SU-DHL-6 (cell line): ENCODE measurements at regions not wholly inside any gene's neighbourhood (a gene's known extent, or its start where the extent isn't known, plus 50 kb on each side); places are given as distances from the start of the nearest gene placed in this dataset.

ENCODE experiments used
- H2AFZ ChIP-seq: fragments of 200-600 bp; sonication (generic); 2 replicates; pipeline ENCODE4 v1.6.1; 2014; ENCODE audit warnings: low read depth, mild to moderate bottlenecking, moderate library complexity, mixed read lengths, antibody characterized with exemption, low read length; ENCODE audit not compliant: severe bottlenecking
- H3F3A ChIP-seq: fragments of 200-600 bp; shearing (Covaris generic); 2 replicates; pipeline ENCODE4 v1.6.0; 2016; ENCODE audit warnings: antibody characterized with exemption, mild to moderate bottlenecking; ENCODE audit not compliant: insufficient read depth
- H3K27ac ChIP-seq: fragments of 200-600 bp; sonication (generic); 2 replicates; pipeline ENCODE4 v1.5.1; 2016; ENCODE audit warnings: low read depth, mild to moderate bottlenecking, low read length, moderate library complexity, mixed read lengths
- H3K27me3 ChIP-seq: fragments of 200-600 bp; sonication (generic), shearing (Covaris generic); 2 replicates; pipeline ENCODE4 v1.6.0; 2014; ENCODE audit warnings: mild to moderate bottlenecking, low read length
- H3K36me3 ChIP-seq: fragments of 200-600 bp; sonication (generic); 2 replicates; pipeline ENCODE4 v1.6.1; 2014; ENCODE audit warnings: mild to moderate bottlenecking, low read length, mixed read lengths
- H3K4me2 ChIP-seq: fragments of 300-600, 200-600 bp; shearing (Covaris generic), sonication (generic); 2 replicates; pipeline ENCODE4 v1.6.0; 2014; ENCODE audit warnings: low read length, low read depth, mild to moderate bottlenecking; ENCODE audit not compliant: poor library complexity, severe bottlenecking
- H3K4me3 ChIP-seq: fragments of 200-600 bp; sonication (generic); 2 replicates; pipeline ENCODE4 v1.5.1; 2014; ENCODE audit warnings: antibody characterized with exemption, low read length, mild to moderate bottlenecking, mixed read lengths; ENCODE audit not compliant: insufficient read depth, poor library complexity, severe bottlenecking
- H3K79me2 ChIP-seq: fragments of 200-600 bp; sonication (generic); 2 replicates; pipeline ENCODE4 v1.6.1; 2014; ENCODE audit warnings: mild to moderate bottlenecking, low read length, moderate library complexity; ENCODE audit not compliant: insufficient read depth
- H3K9ac ChIP-seq: fragments of 200-600 bp; sonication (generic); 2 replicates; pipeline ENCODE4 v1.7.0; 2014; ENCODE audit warnings: mild to moderate bottlenecking, low read length
- H3K9me2 ChIP-seq: fragments of 200-600 bp; sonication (generic); replicated peaks from 2 replicates; pipeline ENCODE4 v1.6.1; 2014; ENCODE audit warnings: low read length; ENCODE audit not compliant: insufficient read depth
- H3K9me3 ChIP-seq: fragments of 200-600 bp; sonication (generic); 2 replicates; pipeline ENCODE4 v1.6.1; 2014; ENCODE audit warnings: low read length, mixed read lengths; ENCODE audit not compliant: insufficient read depth
- H4K20me1 ChIP-seq: fragments of 200-600 bp; sonication (generic); 2 replicates; pipeline ENCODE4 v1.6.1; 2014; ENCODE audit warnings: low read depth, mild to moderate bottlenecking, antibody characterized with exemption, low read length, moderate library complexity, mixed read lengths
- EZH2phosphoT487 ChIP-seq: fragments of 200-600 bp; sonication (generic), shearing (Covaris generic); conservative IDR thresholded peaks from 2 replicates; pipeline ENCODE4 v1.6.1; 2018; ENCODE audit warnings: mild to moderate bottlenecking, antibody characterized with exemption, low read length, moderate library complexity, mixed read lengths
- TF ChIP-seq, protein P1 (sequence below): fragments of 200-600 bp; sonication (generic); IDR thresholded peaks from one replicate; pipeline ENCODE4 v1.5.1; 2017; ENCODE audit warnings: antibody characterized with exemption, mild to moderate bottlenecking, low read length, moderate library complexity; ENCODE audit not compliant: insufficient read depth, poor library complexity, severe bottlenecking

DNA sequence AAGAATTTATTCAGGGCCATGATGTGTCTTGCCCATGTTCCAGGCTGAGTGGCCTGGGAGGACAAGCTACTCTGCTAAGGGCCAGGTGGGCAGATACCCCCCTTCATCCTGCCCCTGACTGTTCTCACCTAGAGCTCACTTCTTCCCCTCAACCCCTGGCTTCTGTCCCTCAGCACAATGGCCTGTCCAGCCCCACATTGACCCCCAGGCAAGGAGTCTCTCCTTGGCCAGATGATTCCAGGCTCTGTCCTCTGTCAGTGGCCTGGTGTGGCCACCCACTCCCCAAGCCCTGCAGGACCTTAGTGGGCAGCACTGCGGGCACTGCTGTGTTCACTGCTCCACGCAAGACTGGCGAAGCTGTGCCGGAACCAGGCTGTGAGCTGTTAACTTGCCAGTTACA lies 460.0 kb downstream of the MATN1 start:
- Histone ChIP-seq H3K9me2 (no peaks in the 10 kb centered on the region), H2AFZ (no peak overlapping the region), H3K36me3 (no peaks in the 10 kb centered on the region)

DNA sequence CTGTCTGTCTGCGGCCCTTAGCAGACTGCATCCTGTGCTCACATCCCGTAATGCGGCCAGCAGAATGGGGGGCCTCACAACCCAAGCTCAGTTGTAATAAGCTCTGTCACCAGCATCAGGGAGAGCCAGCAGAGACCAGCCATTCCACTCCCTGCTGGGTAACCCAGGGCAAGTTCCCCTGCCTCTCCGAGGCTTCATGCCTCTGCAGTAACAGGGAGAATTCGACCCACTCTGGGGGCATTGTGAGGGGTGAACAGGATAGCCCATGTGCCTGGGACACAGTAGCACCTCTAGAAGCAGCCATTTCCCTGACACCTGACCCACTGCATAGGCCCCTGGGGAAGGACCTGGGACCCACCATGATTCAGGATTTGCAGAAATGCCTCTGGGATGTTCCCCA lies 461.2 kb downstream of the MATN1 start:
- H2AFZ ChIP-seq = no peak overlapping the region
- H3K79me2 ChIP-seq = no peaks in the 10 kb centered on the region
- no peaks in the 10 kb centered on the region for H3K9me2 ChIP-seq
- H3K9ac ChIP-seq = no peak overlapping the region
- TF ChIP-seq EZH2phosphoT487 = no peak
- TF ChIP-seq, protein P1, sequence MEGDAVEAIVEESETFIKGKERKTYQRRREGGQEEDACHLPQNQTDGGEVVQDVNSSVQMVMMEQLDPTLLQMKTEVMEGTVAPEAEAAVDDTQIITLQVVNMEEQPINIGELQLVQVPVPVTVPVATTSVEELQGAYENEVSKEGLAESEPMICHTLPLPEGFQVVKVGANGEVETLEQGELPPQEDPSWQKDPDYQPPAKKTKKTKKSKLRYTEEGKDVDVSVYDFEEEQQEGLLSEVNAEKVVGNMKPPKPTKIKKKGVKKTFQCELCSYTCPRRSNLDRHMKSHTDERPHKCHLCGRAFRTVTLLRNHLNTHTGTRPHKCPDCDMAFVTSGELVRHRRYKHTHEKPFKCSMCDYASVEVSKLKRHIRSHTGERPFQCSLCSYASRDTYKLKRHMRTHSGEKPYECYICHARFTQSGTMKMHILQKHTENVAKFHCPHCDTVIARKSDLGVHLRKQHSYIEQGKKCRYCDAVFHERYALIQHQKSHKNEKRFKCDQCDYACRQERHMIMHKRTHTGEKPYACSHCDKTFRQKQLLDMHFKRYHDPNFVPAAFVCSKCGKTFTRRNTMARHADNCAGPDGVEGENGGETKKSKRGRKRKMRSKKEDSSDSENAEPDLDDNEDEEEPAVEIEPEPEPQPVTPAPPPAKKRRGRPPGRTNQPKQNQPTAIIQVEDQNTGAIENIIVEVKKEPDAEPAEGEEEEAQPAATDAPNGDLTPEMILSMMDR = no peak
- no peaks in the 10 kb centered on the region for H3F3A ChIP-seq
- H3K9me3 ChIP-seq = no peaks in the 10 kb centered on the region
- H4K20me1 ChIP-seq = no peaks in the 10 kb centered on the region
- H3K36me3 ChIP-seq = no peaks in the 10 kb centered on the region
- no peak overlapping the region for H3K4me2 ChIP-seq
- H3K27me3 ChIP-seq = no peaks in the 10 kb centered on the region
- H3K4me3 ChIP-seq = no peak overlapping the region
- no peak overlapping the region for H3K27ac ChIP-seq

More for the DNA sequence above, 460.0 kb downstream of the MATN1 start:
- H3K27ac ChIP-seq = no peak overlapping the region
- no peaks in the 10 kb centered on the region for H3K79me2 ChIP-seq
- no peaks in the 10 kb centered on the region for H3K9me3 ChIP-seq
- H3K27me3 ChIP-seq = no peaks in the 10 kb centered on the region
- no peaks in the 10 kb centered on the region for H3F3A ChIP-seq
- H3K4me3 ChIP-seq = no peak overlapping the region
- no peak overlapping the region for H3K9ac ChIP-seq
- H3K4me2 ChIP-seq = no peak overlapping the region
- no peaks in the 10 kb centered on the region for H4K20me1 ChIP-seq
- TF ChIP-seq, protein P1 = no peak
- no peak for TF ChIP-seq EZH2phosphoT487

DNA sequence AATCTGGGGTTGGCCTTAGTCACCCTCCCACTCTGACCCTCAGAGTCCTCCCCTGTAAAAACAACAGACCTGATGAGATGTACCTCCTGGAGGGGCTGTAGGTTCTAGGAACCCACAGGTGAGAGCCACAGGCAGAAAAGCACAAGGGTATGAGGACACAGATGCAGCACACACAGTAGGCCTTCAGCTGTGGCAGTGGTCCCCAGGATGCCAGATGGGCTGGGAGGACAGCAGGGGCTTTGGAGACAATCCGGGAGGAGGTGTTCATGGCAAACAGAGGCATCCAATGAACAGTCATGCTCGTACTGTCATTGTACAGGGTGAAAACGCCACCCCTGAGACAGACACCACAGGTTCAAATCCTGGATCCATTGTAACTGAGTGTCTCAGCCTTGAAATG lies 463.1 kb downstream of the MATN1 start:
- H3K27ac ChIP-seq = no peak overlapping the region
- no peaks in the 10 kb centered on the region for H3K9me2 ChIP-seq
- no peaks in the 10 kb centered on the region for H3K36me3 ChIP-seq
- H3F3A ChIP-seq = no peaks in the 10 kb centered on the region
- H3K9ac ChIP-seq = no peak overlapping the region
- H3K9me3 ChIP-seq = no peaks in the 10 kb centered on the region
- no peaks in the 10 kb centered on the region for H4K20me1 ChIP-seq
- H2AFZ ChIP-seq = no peak overlapping the region
- H3K27me3 ChIP-seq = no peaks in the 10 kb centered on the region
- TF ChIP-seq EZH2phosphoT487 = no peak
- TF ChIP-seq, protein P1 = no peak
- H3K79me2 ChIP-seq = no peaks in the 10 kb centered on the region
- H3K4me2 ChIP-seq = no peak overlapping the region
- no peak overlapping the region for H3K4me3 ChIP-seq

DNA sequence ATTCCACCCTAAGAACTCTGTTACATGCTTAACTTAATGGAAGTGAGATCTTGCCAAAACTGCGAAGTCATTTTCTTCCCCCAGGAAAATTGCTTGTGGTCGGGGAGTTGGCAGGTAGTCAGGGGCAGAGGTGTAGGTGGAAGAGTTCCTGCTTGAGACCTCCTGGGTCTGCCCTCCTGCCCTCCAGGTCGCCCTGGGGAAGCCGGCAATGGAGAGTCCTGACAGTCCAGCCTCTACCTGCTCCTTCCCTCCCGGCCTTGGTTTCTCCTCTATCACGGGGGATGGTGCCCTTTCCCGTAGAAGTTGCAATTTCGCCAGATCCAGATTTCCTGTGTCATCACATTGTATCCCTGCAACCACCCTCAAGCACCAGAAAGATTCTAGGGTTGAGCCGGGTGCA lies 463.8 kb downstream of the MATN1 start:
- Histone ChIP-seq H3K9ac (no peak overlapping the region), H3K9me2 (no peaks in the 10 kb centered on the region), H2AFZ (no peak overlapping the region), H4K20me1 (no peaks in the 10 kb centered on the region), H3K27ac (no peak overlapping the region), H3K36me3 (no peaks in the 10 kb centered on the region), H3F3A (no peaks in the 10 kb centered on the region), H3K79me2 (no peaks in the 10 kb centered on the region), H3K27me3 (no peaks in the 10 kb centered on the region), H3K9me3 (no peaks in the 10 kb centered on the region), H3K4me2 (no peak overlapping the region), H3K4me3 (no peak overlapping the region)
- TF ChIP-seq EZH2phosphoT487 = no peak
- TF ChIP-seq, protein P1 = no peak
